Type B pancreatic cell (in vitro differentiated cells): ENCODE measurements at regions not wholly inside any gene's neighbourhood (a gene's known extent, or its start where the extent isn't known, plus 50 kb on each side); places are given as distances from the start of the nearest gene placed in this dataset.

ENCODE experiments used
- DNase-seq: peaks from one replicate; pipeline ENCODE4 v3.0.0; 2021; ENCODE audit warnings: mixed read lengths; ENCODE audit not compliant: unreplicated experiment; ENCODE audit errors: extremely low spot score
- H3K27ac Mint-ChIP-seq: 2 replicates; pipeline ENCODE4 v1.8.0; 2021; ENCODE audit warnings: mild to moderate bottlenecking, mixed read lengths
- H3K27me3 Mint-ChIP-seq: 2 replicates; pipeline ENCODE4 v1.8.0; 2021; ENCODE audit warnings: mixed read lengths
- H3K36me3 Mint-ChIP-seq: 2 replicates; pipeline ENCODE4 v1.8.0; 2021; ENCODE audit warnings: mixed read lengths
- H3K4me1 Mint-ChIP-seq: one replicate; pipeline ENCODE4 v1.8.0; 2021; ENCODE audit warnings: mixed read lengths; ENCODE audit not compliant: unreplicated experiment
- H3K4me3 Mint-ChIP-seq: 2 replicates; pipeline ENCODE4 v1.8.0; 2021; ENCODE audit warnings: mild to moderate bottlenecking, mixed read lengths
- H3K9me3 Mint-ChIP-seq: 2 replicates; pipeline ENCODE4 v1.8.0; 2021; ENCODE audit warnings: mixed read lengths
- CTCF ChIP-seq: fragments of 200-600 bp; sonication (generic); conservative IDR thresholded peaks from 2 replicates; pipeline ENCODE4 v1.5.0; 2021; ENCODE audit warnings: antibody characterized with exemption, mild to moderate bottlenecking

DNA sequence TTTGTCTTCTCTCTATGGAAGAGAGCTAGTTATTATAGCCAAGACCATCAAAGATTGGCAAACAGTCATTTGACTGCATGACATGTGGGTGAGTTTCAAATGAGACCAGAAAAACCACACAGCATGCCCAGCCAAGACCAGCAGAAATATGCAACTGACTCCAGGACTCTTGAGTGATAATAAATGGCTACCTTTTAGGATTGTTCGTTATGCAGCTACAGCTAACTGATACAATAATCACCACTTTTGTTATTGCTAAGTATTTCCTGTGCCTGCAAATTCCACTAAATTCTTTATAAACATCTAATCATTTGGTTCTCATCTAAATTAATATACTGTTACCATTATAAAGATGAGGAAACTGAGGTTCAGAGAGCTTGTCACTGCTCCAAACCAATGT is 528.4 kb upstream of the TBX3 start:
- no peak overlapping the region for H3K4me3 Mint-ChIP-seq
- DNase-seq = no peak
- H3K9me3 Mint-ChIP-seq = peaks cover 10% of the 10 kb centered on the region
- peaks cover 32% of the 10 kb centered on the region for H3K4me1 Mint-ChIP-seq
- H3K27me3 Mint-ChIP-seq = no peaks in the 10 kb centered on the region
- H3K36me3 Mint-ChIP-seq = no peaks in the 10 kb centered on the region
- H3K27ac Mint-ChIP-seq = no peak overlapping the region
- no peak for TF ChIP-seq CTCF

- no peaks in the 10 kb centered on the region for H3K27me3 Mint-ChIP-seq
- no peak overlapping the region for H3K27ac Mint-ChIP-seq
- H3K4me1 Mint-ChIP-seq = peaks cover 37% of the 10 kb centered on the region
- peaks cover 13% of the 10 kb centered on the region for H3K9me3 Mint-ChIP-seq
- no peak for DNase-seq
- no peak overlapping the region for H3K4me3 Mint-ChIP-seq
- no peak for TF ChIP-seq CTCF
- H3K36me3 Mint-ChIP-seq = no peaks in the 10 kb centered on the region
These were observed 526.7 kb upstream of the TBX3 start for GRCh38 chr12:115210533-115211252.

DNA sequence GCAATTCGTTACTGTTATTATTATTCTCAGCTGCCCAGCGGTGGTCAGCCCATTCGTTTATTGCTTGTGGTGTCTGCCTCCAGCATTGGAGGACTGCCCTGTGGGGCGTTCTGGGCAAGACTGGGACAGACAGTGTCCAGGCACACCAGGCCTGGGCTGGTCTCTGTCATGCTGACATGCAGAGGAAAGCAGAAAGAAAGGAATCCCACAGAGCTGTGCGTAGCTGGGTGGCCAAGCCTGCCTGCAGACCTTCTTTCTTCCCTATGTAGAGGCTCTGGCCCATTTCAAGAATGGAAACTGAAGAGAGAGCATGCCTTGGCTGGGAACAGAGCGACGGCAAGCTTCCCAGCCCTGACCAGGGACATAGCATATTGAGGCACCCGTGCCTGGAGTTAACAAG is 525.3 kb upstream of the TBX3 start:
- no peak for DNase-seq
- Mint-ChIP-seq H3K9me3 (peaks cover 14% of the 10 kb centered on the region), H3K27me3 (no peaks in the 10 kb centered on the region), H3K4me3 (no peak overlapping the region), H3K4me1 (peaks cover 44% of the 10 kb centered on the region), H3K36me3 (no peaks in the 10 kb centered on the region), H3K27ac (no peak overlapping the region)
- no peak for TF ChIP-seq CTCF

DNA sequence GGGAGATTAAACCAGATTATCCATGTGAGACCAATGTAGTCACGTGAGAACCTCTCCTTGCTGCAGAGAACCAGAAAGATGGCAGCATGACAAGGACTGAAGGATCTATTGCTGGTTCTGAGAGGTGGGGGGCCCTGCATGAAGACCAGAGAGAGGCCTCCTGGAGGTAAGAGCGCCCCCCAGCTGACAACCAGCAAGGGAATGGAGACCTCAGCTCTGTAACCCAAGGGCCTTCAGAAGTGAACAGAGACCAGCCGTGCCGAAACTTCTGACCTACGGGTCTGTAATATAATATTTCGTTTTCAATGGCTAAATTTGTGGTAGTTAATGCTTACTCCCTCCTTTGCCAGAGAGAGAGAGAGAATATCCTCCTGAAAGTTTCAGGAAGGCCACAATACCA is 524.1 kb upstream of the TBX3 start:
- Mint-ChIP-seq H3K4me1 (peaks cover 40% of the 10 kb centered on the region), H3K27ac (no peak overlapping the region), H3K9me3 (peaks cover 14% of the 10 kb centered on the region), H3K27me3 (no peaks in the 10 kb centered on the region), H3K36me3 (no peaks in the 10 kb centered on the region), H3K4me3 (no peak overlapping the region)
- no peak for DNase-seq
- TF ChIP-seq CTCF = no peak

- Mint-ChIP-seq H3K27ac (no peak overlapping the region), H3K36me3 (no peaks in the 10 kb centered on the region), H3K4me3 (no peak overlapping the region), H3K4me1 (peaks cover 37% of the 10 kb centered on the region), H3K9me3 (peaks cover 11% of the 10 kb centered on the region), H3K27me3 (no peaks in the 10 kb centered on the region)
- DNase-seq = no peak
- no peak for TF ChIP-seq CTCF
These were observed 523.4 kb upstream of the TBX3 start for GRCh38 chr12:115207216-115207915.
